ENCODE measurements at regions not wholly inside any gene's neighbourhood (a gene's known extent, or its start where the extent isn't known, plus 50 kb on each side); places are given as distances from the start of the nearest gene placed in this dataset.

DNA sequence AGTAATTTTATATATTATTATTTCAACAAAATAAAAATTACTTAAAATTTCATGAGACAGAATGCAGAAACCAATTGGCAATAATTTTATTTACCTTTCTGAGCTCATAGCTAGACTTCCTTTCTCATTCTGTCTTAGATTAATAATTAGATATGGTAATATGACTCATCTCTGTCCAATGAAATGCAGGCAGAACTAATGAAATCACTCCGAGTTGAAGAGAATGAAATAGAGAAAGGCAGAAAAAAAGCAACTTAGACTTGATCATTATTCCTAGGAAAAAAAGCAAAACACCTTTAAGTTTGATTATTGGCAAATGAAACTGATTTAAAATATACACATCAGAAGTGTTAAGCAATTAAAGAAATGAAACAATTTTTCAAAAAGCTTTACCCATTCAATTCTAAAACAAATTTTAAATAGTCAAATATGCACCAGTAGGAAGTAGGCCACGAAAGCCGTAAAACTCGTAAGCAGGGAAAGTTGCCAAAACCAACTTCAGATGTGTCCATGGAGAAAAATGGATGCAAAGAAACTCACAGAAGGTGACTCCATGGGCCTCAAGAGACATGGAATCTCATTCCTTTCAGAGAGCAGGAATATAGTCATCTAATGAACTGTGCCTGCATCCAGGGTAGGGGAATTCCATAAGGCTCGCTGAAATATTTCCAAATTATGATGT is 293.8 kb upstream of the RGS17 start (continued):
- TF ChIP-seq, protein P1, sequence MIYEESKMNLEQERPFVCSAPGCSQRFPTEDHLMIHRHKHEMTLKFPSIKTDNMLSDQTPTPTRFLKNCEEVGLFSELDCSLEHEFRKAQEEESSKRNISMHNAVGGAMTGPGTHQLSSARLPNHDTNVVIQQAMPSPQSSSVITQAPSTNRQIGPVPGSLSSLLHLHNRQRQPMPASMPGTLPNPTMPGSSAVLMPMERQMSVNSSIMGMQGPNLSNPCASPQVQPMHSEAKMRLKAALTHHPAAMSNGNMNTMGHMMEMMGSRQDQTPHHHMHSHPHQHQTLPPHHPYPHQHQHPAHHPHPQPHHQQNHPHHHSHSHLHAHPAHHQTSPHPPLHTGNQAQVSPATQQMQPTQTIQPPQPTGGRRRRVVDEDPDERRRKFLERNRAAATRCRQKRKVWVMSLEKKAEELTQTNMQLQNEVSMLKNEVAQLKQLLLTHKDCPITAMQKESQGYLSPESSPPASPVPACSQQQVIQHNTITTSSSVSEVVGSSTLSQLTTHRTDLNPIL (CRISPR knock-in tag; IDR thresholded peaks at IDR 0.05; ENCODE audit: low read depth), result peak; percentile 71
- TF ChIP-seq TCF4 (CRISPR knock-in tag; IDR thresholded peaks at IDR 0.05; ENCODE audit: borderline replicate concordance) (no peak), ZC3H10 (CRISPR knock-in tag; IDR thresholded peaks at IDR 0.05) (no peak), TOX (CRISPR knock-in tag; IDR thresholded peaks at IDR 0.05; ENCODE audit: borderline replicate concordance) (no peak)

DNA sequence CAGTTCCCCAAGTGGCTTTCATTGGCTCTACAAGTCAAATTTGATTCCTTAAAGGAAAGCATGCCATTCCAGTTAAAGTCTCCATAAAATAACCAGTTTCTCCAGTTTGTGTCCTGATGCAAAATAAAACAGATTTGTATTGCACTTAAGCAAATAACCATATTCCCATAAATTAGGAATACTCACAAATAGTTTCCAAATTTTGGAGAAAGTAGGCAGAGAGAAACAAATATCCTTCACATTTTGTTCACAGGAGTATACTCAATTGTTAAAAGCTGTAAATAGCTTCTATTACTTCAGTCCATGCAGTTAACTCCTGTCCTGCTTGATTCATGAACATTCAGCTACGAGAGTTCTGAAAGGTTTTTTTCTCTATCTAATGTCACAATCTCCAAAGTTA is 281.4 kb upstream of the RGS17 start:
- no peak for ATAC-seq
- no peak for TF ChIP-seq ESRRG (CRISPR knock-in tag; IDR thresholded peaks at IDR 0.05)
- no peak for TF ChIP-seq ZFP30 (CRISPR knock-in tag; IDR thresholded peaks at IDR 0.05)
- no peak for TF ChIP-seq ARNTL (CRISPR knock-in tag; IDR thresholded peaks at IDR 0.05; ENCODE audit: borderline replicate concordance, low read depth)
- TF ChIP-seq CSDC2 (CRISPR knock-in tag; IDR thresholded peaks at IDR 0.05), result no peak
- TF ChIP-seq, protein P1 (CRISPR knock-in tag; IDR thresholded peaks at IDR 0.05; ENCODE audit: low read depth), result no peak

DNA sequence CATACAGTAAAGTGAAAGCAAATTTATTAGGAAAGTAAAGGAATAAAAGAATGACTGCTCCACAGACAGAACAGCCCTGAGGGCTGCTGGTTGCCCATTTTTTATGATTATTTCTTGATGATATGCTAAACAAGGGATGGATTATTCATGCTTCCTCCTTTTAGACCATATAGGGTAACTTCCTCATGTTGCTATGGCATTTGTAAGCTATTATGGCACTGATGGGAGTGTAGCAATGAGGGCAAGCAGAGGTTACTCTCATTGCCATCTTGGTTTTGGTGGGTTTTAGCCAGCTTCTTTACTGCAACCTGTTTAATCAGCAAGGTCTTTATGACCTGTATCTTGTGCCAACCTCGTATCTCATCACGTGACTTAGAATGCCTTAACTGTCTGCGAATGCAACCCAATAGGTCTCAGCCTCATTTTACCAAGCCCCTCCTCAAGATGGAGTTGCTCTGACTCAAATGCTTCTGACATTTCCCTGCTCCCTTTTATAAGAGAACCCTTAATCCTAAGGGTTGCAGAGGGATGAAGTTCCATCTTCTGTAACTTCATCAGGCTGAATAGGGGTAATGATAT is 280.1 kb upstream of the RGS17 start:
- TF ChIP-seq ZNF70 (CRISPR knock-in tag; IDR thresholded peaks at IDR 0.05), result no peak
- no peak for TF ChIP-seq SNAI2 (CRISPR knock-in tag; IDR thresholded peaks at IDR 0.05)
- TF ChIP-seq OSR1 (CRISPR knock-in tag; IDR thresholded peaks at IDR 0.05), result no peak
- TF ChIP-seq, protein P1 (CRISPR knock-in tag; IDR thresholded peaks at IDR 0.05; ENCODE audit: low read depth), result no peak
- no peak for TF ChIP-seq ISL1 (CRISPR knock-in tag; IDR thresholded peaks at IDR 0.05)
- TF ChIP-seq ZNF8 (CRISPR knock-in tag; IDR thresholded peaks at IDR 0.05), result no peak
- no peak for TF ChIP-seq RARB (CRISPR knock-in tag; IDR thresholded peaks at IDR 0.05)
- no peak for TF ChIP-seq PPARA (CRISPR knock-in tag; IDR thresholded peaks at IDR 0.05; ENCODE audit: borderline replicate concordance)
- TF ChIP-seq ZC3H10 (CRISPR knock-in tag; IDR thresholded peaks at IDR 0.05), result no peak
- no peak for TF ChIP-seq TCF4 (CRISPR knock-in tag; IDR thresholded peaks at IDR 0.05; ENCODE audit: borderline replicate concordance)
- no peak for TF ChIP-seq ZNF565 (CRISPR knock-in tag; conservative IDR thresholded peaks at IDR 0.05; ENCODE audit: low read depth)
- TF ChIP-seq ESRRG (CRISPR knock-in tag; IDR thresholded peaks at IDR 0.05), result no peak
- TF ChIP-seq BACH2 (CRISPR knock-in tag; IDR thresholded peaks at IDR 0.05; ENCODE audit: borderline replicate concordance), result no peak
- no peak for ATAC-seq

DNA sequence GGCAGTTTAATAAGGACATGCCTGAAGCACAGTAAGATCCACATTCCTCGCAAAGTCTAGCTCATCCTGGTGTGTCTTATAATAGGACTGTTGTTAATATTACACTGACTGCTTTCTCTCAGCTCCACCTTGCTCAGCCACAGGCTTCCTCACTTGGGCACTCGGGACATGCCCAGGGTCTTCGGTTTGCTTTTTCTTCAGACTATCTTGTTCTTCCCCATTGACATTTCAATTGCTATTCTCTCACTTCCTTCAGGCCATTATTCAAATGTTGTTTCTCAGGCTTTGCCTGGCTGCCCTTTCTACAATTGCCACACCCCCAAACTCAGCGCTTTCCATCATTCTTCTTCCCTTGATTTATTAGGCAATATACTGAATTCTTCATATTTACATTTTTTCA is 274.8 kb upstream of the RGS17 start:
- ATAC-seq, result no peak
- TF ChIP-seq ZNF8 (CRISPR knock-in tag; IDR thresholded peaks at IDR 0.05) (no peak), ESRRG (CRISPR knock-in tag; IDR thresholded peaks at IDR 0.05) (no peak), TCF4 (CRISPR knock-in tag; IDR thresholded peaks at IDR 0.05; ENCODE audit: borderline replicate concordance) (no peak), RARB (CRISPR knock-in tag; IDR thresholded peaks at IDR 0.05) (no peak), ZC3H10 (CRISPR knock-in tag; IDR thresholded peaks at IDR 0.05) (no peak), PPARA (CRISPR knock-in tag; IDR thresholded peaks at IDR 0.05; ENCODE audit: borderline replicate concordance) (no peak), GLIS3 (CRISPR knock-in tag; IDR thresholded peaks at IDR 0.05) (no peak), OSR1 (CRISPR knock-in tag; IDR thresholded peaks at IDR 0.05) (no peak), ZFP30 (CRISPR knock-in tag; IDR thresholded peaks at IDR 0.05) (no peak), ISL1 (CRISPR knock-in tag; IDR thresholded peaks at IDR 0.05) (no peak), ZNF70 (CRISPR knock-in tag; IDR thresholded peaks at IDR 0.05) (no peak), TOX (CRISPR knock-in tag; IDR thresholded peaks at IDR 0.05; ENCODE audit: borderline replicate concordance) (no peak), SNAI2 (CRISPR knock-in tag; IDR thresholded peaks at IDR 0.05) (no peak), CSDC2 (CRISPR knock-in tag; IDR thresholded peaks at IDR 0.05) (no peak), ZNF565 (CRISPR knock-in tag; conservative IDR thresholded peaks at IDR 0.05; ENCODE audit: low read depth) (no peak)
- TF ChIP-seq, protein P2, sequence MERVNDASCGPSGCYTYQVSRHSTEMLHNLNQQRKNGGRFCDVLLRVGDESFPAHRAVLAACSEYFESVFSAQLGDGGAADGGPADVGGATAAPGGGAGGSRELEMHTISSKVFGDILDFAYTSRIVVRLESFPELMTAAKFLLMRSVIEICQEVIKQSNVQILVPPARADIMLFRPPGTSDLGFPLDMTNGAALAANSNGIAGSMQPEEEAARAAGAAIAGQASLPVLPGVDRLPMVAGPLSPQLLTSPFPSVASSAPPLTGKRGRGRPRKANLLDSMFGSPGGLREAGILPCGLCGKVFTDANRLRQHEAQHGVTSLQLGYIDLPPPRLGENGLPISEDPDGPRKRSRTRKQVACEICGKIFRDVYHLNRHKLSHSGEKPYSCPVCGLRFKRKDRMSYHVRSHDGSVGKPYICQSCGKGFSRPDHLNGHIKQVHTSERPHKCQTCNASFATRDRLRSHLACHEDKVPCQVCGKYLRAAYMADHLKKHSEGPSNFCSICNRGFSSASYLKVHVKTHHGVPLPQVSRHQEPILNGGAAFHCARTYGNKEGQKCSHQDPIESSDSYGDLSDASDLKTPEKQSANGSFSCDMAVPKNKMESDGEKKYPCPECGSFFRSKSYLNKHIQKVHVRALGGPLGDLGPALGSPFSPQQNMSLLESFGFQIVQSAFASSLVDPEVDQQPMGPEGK (CRISPR knock-in tag; IDR thresholded peaks at IDR 0.05; ENCODE audit: borderline replicate concordance), result no peak
- TF ChIP-seq, protein P1 (CRISPR knock-in tag; IDR thresholded peaks at IDR 0.05; ENCODE audit: low read depth), result no peak
- TF ChIP-seq, protein P3, sequence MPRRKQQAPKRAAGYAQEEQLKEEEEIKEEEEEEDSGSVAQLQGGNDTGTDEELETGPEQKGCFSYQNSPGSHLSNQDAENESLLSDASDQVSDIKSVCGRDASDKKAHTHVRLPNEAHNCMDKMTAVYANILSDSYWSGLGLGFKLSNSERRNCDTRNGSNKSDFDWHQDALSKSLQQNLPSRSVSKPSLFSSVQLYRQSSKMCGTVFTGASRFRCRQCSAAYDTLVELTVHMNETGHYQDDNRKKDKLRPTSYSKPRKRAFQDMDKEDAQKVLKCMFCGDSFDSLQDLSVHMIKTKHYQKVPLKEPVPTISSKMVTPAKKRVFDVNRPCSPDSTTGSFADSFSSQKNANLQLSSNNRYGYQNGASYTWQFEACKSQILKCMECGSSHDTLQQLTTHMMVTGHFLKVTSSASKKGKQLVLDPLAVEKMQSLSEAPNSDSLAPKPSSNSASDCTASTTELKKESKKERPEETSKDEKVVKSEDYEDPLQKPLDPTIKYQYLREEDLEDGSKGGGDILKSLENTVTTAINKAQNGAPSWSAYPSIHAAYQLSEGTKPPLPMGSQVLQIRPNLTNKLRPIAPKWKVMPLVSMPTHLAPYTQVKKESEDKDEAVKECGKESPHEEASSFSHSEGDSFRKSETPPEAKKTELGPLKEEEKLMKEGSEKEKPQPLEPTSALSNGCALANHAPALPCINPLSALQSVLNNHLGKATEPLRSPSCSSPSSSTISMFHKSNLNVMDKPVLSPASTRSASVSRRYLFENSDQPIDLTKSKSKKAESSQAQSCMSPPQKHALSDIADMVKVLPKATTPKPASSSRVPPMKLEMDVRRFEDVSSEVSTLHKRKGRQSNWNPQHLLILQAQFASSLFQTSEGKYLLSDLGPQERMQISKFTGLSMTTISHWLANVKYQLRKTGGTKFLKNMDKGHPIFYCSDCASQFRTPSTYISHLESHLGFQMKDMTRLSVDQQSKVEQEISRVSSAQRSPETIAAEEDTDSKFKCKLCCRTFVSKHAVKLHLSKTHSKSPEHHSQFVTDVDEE (CRISPR knock-in tag; IDR thresholded peaks at IDR 0.05), result no peak
